Left ventricle myocardium superior (tissue), 1 donor: ENCODE measurements at regions not wholly inside any gene's neighbourhood (a gene's known extent, or its start where the extent isn't known, plus 50 kb on each side); places are given as distances from the start of the nearest gene placed in this dataset.
"Not testable (repeated sequence)": the region's sequence is repeated elsewhere in the genome, so short reads cannot be mapped to it uniquely, and the experiment has no call there.

Source experiments
- ATAC-seq: fragments of 200-7000 bp; cut with Tn5 transposase; one replicate; pipeline ENCODE4 v1.9.1; 2020; ENCODE audit warnings: mild to moderate bottlenecking, moderate library complexity
- DNase-seq: peaks from one replicate; pipeline ENCODE4 v3.0.0-alpha.2; 2020
- intact Hi-C: fragments of 100-400 bp; cut with micrococcal nuclease; formaldehyde crosslinking; loops from one replicate; pipeline ENCODE4 v1.11.0; 2022
- donor health status: DM: no; HTN: yes; CAD: no; lungs with severe emphysema.

DNA sequence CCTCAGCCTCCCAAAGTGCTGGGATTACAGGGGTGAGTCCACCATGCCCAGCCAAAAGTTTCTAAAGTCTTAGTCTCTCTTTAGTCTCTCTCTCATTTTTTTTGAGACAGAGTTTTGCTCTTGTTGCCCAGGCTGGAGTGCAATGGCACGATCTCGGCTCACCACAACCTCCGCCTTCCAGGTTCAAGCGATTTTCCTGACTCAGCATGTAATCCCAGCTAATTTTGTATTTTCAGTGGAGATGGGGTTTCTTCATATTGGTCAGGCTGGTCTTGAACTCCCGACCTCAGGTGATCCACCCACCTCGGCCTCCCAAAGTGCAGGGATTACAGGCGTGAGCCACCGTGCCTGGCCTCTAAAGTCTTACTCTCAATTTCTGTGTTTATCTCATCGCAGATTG lies 100.1 kb upstream of the GRK3 start:
- DNase-seq, ATAC-seq: not testable (repeated sequence)
- intact Hi-C loops = loop anchor here (5.0 kb wide), 1 partner anchor 238 kb away; no protein-coding TSS in a partner anchor

DNA sequence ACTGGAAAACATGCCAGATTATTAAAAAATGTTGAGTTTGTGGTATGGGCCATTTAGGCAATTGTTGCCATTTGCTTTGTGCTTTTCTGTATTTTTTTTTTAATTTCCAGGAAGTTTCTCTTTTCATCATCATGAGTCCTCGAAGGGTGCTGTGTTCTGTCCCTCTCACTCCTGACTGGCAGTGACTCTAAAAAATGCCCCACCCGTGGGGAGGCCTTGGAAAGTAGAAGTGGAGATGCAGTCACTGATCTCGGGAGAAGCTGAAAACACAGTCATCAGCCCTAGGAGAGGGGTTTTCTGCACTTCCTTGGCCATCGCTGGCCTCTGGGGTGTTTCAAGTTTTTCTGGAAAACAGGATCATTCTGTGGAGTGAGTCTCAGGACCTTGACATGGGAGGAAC lies 98.5 kb upstream of the GRK3 start:
- intact Hi-C loops = no loop called here

DNA sequence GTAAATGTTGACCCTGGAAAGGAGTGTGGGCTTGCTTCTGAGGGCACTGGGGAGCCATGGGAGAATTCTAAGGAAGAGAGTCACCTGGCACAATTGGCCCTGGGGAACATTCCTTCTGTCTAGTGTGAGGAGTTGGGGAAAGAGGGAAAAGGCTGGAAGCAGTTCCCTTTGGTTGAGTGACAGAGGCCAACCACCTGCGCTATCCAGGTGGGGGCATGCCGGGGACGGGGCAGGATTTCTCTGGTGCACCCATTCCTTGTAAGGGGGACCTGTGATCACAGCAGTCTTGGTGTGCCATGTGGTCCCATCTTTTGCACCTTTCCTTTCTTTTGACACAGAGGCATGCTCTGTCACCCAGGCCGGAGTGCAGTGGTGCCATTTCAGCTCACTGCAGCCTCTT lies 92.1 kb upstream of the GRK3 start:
- DNase-seq (no peak), ATAC-seq (no peak)
- intact Hi-C loops = no loop called here

More for the DNA sequence above, 98.5 kb upstream of the GRK3 start:
- DNase-seq (no peak), ATAC-seq (no peak)

DNA sequence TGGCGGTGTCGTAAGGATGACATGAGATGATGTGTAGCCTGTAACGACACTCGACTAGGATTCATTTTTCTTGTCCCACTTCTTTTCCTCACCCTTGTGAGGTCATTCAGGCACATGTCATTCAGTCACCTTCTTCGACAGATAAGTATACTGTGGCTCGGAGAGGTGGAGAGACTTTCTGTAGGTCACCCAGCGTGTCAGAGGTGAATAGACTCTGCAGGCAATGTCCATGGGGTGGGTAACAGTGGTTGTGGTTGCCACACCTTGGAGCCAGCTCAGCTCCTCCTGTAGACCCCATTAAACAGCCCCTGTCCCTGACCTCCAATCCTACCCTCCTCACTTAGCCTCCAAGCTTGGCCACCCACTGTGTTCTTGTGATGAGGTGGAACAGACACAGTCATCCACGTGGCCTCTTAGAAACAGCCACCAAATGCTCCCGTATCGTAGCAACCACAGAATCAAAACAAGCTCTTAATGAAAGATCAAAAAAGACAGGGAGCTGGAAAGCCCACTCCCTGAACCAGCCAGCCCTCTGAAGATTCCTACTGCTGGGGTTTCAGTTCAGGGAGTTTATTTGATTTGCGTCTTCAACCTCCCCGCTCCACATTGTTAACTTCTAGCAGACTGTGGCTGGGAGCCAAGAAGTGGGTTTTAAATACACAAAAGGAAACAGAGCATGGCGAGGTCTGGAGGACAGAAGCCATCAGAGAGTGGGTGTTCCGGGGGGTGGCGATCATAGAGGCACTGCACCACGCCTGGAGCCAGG lies 89.0 kb upstream of the GRK3 start:
- no peak for DNase-seq
- intact Hi-C loops = no loop called here
- peak; percentile 62 for ATAC-seq

DNA sequence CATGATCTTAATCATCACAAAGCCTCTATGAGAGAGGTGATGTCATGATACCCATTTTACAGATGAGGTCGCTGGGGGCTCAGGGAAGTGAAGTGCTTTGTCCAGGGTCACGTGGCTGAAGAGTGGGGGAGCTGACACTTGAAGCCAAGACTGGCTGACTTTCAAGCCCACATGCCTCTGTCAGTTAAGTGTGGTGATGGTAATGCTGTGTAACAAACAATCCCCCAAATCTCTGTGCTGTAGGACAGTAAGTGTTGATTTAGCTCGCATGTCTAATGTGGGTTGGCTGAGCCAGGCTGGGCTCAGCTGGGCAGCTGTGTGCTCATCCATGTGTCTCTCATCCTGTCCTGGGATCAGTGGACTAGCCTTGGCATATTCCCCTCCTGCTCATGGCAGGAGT lies 87.1 kb upstream of the GRK3 start:
- intact Hi-C loops = no loop called here
- no peak for DNase-seq
- no peak for ATAC-seq

DNA sequence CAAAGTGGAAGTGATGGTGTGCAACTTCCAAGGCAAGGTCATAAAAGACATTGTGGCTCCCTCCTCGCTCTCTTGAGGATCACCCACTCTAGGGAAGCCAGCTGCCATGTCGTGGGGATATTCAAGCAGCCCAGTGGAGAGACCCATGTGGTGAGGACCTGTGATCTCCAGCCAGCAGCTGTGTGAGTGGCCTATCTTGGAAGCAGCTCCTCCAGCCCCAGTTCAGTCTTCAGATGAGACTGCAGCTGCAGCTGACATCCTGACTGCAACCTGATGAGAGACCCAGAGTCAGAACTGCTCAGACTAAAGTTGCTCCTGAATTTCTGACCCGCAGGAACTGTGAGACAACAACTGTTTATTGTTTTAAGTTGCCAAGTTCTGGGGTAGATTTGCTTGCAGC lies 86.4 kb upstream of the GRK3 start:
- ATAC-seq = no peak

DNA sequence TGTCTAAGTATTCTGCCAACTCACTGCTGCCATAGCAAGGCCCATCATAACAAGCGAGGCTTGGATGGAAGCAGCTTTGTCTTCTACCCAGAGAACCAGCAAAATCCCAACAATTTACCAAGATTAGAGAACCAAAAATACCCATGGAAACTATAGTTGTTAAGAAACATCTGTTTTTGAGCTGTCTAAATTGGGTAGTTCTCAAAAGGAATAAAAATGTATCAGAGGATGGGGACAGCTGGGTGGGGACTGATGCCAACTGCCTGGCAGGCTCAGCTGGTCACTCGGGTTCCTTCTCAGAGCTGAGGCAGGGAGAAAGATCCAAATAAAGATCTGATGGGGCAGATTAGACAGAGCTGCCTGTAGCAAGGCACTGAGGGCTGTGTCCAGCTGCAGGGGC lies 85.9 kb upstream of the GRK3 start:
- DNase-seq (no peak), ATAC-seq (no peak)
- intact Hi-C loops = no loop called here

More for the DNA sequence above, 86.4 kb upstream of the GRK3 start:
- no peak for DNase-seq
- intact Hi-C loops = no loop called here

DNA sequence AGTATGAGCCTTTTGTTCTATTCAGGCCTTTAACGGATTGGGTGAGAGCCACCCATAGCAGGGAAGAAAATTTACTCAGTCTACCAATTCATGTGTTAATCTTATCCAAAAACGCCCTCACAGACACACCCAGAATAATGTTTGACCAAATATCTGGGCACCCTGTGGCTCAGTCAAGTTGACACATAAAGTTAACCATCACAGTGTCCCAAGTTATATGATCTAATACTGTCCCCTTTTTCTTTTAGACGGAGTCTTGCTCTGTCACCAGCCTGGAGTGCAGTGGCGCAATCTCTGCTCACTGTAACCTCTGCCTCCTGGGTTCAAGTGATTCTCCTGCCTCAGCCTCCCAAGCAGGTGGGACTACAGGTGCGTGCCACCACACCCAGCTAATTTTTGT lies 83.6 kb upstream of the GRK3 start:
- ATAC-seq, intact Hi-C loops, DNase-seq: not testable (repeated sequence)

DNA sequence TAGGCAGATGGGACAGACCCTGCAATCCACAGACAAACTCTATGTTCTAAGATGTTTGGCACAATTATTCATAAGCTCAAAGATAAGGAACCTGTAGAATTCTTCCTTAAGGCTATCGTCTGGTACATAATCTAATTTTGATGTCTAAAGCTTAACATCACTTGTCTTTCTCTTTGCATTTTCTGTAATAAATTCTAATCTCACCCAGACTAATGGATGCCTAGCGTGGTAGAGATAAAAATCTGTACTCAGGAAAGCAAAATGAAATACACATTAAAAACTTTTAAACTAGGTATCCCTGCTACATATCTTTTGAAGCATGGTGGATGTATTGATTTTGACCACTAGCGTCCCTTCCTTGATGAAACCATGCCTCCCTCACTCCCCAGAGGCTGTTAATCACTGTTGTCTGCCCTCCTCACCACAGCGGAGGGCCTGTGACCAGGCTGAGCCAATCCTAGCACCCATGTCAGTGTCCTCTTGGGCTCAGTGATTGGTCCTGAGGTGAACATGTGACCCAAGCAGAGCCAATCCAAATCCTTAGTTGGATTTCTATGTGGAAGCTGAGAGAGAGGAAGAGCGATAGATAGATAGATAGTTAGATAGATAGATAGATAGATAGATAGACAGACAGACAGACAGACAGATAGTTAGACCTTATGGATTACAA lies 82.2 kb upstream of the GRK3 start:
- ATAC-seq = no peak

DNA sequence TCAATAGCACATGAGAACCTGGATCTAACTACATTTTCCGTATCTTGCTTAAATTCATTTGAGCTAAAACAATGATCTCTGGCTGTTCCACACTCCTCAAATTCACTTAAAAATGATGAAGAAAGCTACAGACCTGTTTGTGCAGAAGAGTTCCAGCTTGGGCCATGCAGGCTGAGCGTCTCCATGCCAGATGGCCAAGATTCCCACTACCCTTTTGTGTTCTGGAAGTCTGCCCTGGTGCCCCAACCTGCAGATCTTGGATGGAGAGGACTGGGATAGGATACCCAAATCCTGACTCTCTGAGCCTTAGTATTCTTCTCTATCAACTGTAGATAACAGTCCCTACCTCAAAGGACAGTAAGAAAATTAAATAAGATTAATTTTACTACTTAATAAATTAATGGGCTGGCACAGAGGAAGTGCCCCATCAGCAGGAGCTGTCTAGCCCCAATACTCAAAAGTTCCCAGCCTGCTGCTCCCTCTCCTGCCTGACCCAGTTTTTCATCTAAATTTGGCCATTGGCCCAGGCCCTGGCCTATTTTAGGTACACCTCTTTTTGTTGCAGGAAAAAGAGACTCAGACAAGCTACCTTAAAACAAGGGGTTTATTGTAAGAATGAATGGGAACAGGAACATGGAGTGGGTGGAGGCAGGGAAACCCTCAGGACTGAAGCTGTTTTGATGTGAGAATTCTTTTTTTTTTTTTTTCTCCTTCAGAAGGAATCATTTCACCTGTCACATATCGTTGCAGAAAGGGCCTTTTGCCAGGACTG lies 81.4 kb upstream of the GRK3 start:
- ATAC-seq = peak; percentile 84
- intact Hi-C loops = no loop called here
- DNase-seq = no peak

More for the DNA sequence above, 82.2 kb upstream of the GRK3 start:
- DNase-seq = no peak
- intact Hi-C loops = no loop called here

DNA sequence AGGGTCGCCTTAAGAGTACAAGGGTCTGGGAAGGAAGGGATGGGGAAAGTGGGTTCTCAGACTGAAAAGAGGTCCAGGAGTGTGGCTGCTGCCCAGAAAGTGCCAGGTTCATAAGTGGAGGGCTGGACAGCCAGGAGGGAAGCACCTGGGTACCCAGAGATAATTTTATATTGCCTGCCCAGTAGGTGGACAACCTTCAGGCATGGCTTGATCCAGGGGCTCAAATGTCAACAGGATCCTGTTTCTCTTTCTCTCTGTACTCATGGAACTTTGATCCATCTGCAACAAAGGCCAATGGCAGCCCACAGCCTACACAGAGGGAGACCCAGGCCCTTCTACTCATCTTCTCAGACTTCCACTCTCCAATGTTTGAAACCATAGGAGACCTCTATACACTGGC lies 80.5 kb upstream of the GRK3 start:
- no peak for ATAC-seq
- intact Hi-C loops = no loop called here
- no peak for DNase-seq

DNA sequence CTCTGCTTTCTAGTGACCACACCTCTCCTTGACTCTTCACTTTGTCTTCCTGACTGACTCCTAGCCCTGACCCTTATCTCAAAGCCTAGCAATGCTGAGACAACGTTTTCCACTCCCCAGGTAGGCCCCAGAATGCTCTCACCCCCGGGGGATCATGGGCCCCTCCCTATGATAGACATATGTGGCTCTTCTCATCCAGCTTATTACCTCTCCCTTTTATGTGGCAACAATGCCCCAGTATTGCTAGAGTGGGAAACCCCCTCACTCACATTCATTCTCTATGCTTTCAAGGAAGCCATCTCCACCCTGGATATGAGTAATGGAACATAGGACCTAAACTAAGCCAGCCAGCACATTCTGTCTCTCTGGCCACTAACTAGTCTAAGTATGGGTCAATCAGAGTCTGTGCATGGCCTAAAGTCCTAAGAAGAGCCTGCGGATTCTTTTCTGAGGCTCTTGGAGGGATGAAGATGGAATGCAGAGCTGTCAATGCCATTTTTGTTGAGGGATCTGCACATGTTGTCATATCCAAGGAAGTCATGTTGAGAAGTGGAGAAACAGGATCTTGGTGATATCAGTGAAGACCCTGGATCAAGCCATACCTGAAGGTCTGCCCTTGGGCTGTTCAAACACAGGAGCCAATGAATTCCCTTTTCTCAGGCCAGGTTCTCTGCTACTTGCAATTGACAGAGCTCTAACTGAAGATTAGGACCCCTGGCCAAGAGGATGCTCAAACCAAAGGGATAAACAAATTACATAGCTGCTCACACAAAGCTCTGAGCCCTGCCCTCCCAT lies 79.8 kb upstream of the GRK3 start:
- DNase-seq (no peak), ATAC-seq (no peak)
- intact Hi-C loops = no loop called here

DNA sequence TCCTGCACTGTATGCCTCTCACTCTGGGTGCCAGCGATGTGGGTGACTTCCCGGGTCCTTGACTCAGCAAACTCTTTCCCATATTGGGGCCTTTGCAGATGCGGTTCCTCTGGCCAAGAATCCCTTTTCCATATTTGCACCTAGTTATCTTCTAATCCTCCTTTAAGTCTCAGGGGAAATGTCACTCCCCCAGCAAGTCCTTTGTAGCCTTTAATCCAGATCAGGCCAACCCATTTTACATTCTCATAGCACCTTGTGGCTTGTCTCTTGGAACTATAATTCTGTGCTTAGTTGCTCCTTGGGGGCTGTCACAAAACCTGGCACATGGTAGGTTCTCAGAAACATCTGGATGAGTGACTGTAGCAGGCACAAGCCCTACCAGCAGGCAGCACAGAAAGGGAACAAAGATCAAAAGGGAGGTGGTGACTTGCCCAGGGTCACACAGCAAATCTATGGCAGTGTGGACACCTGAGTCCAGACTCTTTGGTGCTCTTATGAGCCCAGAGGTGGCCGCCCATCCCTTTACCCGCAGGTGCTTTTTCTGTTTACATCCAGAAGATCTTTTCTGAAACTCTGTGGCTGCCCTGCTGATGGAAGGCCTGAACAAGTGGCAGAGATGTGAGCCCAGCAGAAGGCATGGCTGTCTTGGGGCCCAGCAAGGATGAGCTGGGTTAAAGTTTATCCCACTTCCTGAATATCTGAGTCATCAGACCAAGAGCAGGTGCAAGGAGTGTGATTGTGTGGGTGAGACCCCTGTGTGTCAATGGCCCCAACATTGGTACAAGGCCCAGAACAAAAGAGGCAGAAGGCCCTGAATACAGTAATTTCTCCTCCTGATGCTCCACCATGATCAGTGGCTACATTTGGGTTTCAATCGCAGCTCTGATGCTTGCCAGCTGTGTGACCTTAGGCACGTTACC lies 78.6 kb upstream of the GRK3 start:
- intact Hi-C loops = no loop called here
- ATAC-seq (no peak), DNase-seq (no peak)

DNA sequence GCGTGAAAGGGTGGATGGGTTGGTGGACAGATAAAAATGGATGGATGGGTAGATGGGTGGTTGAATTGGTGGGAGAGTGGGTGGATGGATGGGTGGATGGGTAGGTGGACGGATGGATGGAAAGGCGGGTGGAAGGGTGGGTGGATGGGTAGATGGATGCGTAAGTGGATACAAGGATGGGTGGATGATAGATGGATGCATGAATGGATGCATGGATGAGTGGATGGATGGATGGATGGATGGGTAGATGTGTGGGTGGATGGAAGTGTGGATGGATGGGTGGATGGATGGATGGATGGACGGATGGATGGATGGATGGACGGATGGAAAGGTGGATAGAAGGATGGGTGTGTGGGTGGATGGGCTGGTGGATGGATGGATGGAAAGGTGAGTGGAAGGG lies 77.0 kb upstream of the GRK3 start:
- intact Hi-C loops = no loop called here
- no peak for ATAC-seq
- DNase-seq = no peak

DNA sequence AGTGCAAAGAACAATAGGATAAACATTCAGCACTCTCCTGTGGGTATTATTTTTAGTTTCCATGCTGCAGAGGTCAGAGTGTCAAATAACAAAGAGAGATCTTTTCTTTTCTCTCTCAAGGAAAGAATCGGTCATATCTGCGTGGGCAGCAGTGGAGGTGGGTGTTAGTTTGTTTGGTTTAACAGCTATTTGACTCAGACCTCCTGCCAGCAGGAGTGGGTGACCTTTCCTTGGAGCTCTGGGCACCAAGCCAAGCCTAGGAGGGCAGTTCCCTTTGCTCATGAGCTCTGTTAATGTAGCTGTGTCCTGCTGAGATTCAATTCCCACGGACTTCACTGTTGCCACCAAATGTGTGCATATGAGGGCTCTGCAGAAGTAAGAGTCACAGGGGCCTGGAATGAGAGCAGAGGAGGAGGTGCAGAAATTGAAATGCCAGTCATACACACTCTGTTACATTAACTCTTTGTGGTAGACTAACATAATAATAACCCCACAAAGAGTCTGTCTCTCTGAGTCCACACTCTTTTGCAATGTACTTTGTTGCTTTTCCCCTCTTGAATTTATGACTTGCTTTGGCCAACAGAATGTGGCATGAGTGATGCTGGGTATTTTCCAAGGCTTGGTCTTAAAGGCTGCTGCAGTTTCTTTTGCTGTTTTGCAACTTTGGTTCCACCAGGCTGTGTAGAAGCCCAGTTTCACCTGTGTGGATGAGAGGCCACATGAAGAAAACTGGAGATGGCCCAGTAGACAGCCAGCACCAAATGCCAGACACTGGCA lies 76.0 kb upstream of the GRK3 start:
- DNase-seq (peak; percentile 74), ATAC-seq (peak; percentile 90)
- intact Hi-C loops = no loop called here

DNA sequence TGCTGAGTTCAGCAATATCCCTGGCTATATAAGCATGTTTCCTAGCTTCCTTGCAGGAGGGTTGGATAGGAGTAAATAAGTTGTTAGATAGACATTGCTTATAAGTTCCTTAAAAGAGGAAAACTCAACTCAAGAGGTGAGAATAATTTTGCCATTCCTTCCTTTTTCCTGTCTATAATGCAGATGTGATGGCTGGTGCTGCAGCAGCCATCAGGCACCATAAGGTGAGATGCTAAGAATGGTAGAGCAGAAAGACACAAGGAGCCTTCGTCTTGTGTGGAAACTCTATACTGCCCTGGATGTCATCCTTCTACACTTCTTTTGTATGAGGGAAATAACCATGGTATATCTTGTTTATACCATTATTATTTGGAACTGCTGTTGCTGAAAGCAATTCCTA lies 74.5 kb upstream of the GRK3 start:
- intact Hi-C loops = no loop called here
- ATAC-seq (no peak), DNase-seq (no peak)

DNA sequence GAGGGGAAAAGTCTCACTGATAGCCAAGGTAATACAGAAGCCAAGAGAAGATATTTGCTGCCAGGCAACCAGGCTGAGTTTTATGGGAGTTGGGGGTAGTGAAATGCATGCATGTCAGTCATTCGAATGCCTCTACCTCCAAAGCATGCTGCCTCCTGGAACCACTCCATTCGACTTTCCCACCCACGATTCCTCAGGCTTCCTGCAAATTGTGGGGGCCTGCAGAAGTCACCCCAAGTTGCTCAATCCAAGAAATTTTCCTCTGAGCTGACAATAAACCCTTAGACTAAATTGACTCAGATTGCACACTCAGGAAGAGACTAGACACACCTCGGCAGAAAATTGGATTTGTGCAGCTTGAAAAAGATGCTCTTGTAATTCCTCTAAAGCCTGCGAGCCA lies 73.6 kb upstream of the GRK3 start:
- ATAC-seq = no peak
- intact Hi-C loops = no loop called here
- no peak for DNase-seq

DNA sequence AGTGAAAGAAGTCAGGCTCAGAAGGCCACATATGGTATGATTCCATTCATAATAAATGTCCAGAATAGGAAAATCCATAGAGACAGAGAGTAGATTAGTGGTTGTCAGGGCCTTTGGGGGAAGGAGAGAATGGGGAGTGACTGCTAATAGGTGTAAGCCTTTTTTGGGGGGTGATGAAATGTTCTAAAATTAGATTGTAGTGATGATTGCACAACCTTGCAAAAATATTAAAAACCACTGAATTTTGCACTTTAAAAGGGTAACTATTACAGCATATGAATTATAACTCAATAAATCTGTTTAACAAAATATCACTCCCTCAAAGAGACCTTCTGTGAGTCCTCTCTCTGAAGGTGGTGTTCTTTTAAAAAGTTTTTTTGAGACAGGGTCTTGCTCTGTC lies 72.3 kb upstream of the GRK3 start:
- ATAC-seq = no peak
- no peak for DNase-seq
- intact Hi-C loops = no loop called here
